ENCODE measurements at regions not wholly inside any gene's neighbourhood (a gene's known extent, or its start where the extent isn't known, plus 50 kb on each side); places are given as distances from the start of the nearest gene placed in this dataset.

- intact Hi-C loops (cut with DNase I; ENCODE audit: low total_unique reads): no loop called here
- no peaks in the 10 kb centered on the region for H3K36me3 ChIP-seq
- H3K27ac ChIP-seq: no peak overlapping the region
- no peaks in the 10 kb centered on the region for H3K9me3 ChIP-seq
- H3K4me3 ChIP-seq: no peak overlapping the region
- TF ChIP-seq POLR2A (IDR thresholded peaks at IDR 0.05) (no peak), POLR2AphosphoS5 (IDR thresholded peaks at IDR 0.05) (no peak), CTCF (IDR thresholded peaks at IDR 0.05 in 8 of 11, conservative IDR thresholded peaks at IDR 0.05 in 3 of 11) (no peak)
- DNase-seq: no peak
- H3K4me1 ChIP-seq: peaks cover 0 to 21% (median 8%) of the 10 kb centered on the region in 6 donors
- peaks cover 0 to 44% (median 0%) of the 10 kb centered on the region in 7 donors for H3K27me3 ChIP-seq (replicated peaks in 1 of 7)
- 60 to 68% (median 65%) methylated on average over 10 to 12 of the region's 12 CpGs for WGBS, 5 donors
These were observed 239.4 kb upstream of the POU3F1 start for GRCh38 chr1:38285807-38286530.

- TF ChIP-seq POLR2A (IDR thresholded peaks at IDR 0.05) (no peak), POLR2AphosphoS5 (IDR thresholded peaks at IDR 0.05) (no peak), CTCF (IDR thresholded peaks at IDR 0.05 in 8 of 11, conservative IDR thresholded peaks at IDR 0.05 in 3 of 11) (no peak)
- DNase-seq: no peak
- no peak overlapping the region for H3K27ac ChIP-seq
- 57 to 79% (median 61%) methylated on average over 2 to 5 of the region's 5 CpGs for WGBS, 5 donors
- H3K4me1 ChIP-seq: peaks cover 0 to 21% (median 8%) of the 10 kb centered on the region in 6 donors
- H3K36me3 ChIP-seq: no peaks in the 10 kb centered on the region
- no peak overlapping the region for H3K4me3 ChIP-seq
- peaks cover 0 to 44% (median 0%) of the 10 kb centered on the region in 7 donors for H3K27me3 ChIP-seq (replicated peaks in 1 of 7)
- intact Hi-C loops (cut with DNase I; ENCODE audit: low total_unique reads): no loop called here
- H3K9me3 ChIP-seq: peaks cover 0 to 5% (median 1%) of the 10 kb centered on the region in 8 donors
These were observed 238.4 kb upstream of the POU3F1 start for GRCh38 chr1:38284953-38285352.

DNA sequence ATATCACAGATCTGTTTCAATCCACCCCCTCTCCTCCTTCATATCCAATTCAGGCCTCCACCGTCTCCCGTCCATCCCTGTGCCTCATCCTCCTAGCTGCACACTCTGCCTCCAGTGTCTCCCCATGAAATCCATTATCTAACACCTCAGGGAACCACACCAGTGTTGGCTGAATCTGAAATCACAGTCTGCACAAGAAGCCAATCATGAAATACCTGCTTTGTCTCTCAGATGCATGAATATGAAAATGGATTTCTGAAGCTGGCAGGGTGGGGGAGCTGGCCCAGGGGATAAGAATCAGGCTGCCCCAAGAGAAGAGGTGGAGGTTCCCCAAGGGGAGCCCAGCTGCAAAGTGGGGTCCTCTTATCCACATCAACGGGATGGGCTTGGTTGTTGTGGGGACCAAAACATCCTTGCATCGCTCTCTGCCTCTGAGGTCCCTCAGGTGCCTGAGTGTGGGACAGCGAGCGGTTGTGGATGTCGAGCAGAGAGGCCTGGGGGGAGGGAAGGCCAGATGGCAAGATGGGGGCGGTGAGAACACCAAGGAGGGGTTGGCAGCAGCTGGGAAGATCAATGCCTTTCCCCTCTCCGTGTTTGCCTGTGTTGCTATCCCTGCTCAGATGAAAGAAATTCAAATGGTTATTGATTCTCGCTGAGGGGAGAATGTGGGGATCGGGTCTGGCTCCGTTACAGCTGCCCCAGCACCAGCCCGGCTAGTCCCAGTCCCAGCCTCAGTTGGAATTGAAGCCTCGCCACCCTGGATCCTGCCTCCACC lies 237.3 kb upstream of the POU3F1 start:
- Histone ChIP-seq H3K27ac (no peak overlapping the region), H3K4me1 (peaks cover 0 to 21% (median 8%) of the 10 kb centered on the region in 6 donors), H3K4me3 (no peak overlapping the region), H3K27me3 (replicated peaks in 1 of 7) (peaks cover 0 to 36% (median 0%) of the 10 kb centered on the region in 7 donors), H3K36me3 (no peaks in the 10 kb centered on the region), H3K9me3 (peaks cover 0 to 16% (median 12%) of the 10 kb centered on the region in 8 donors)
- 67 to 80% (median 71%) methylated on average over 14 of the region's 14 CpGs for WGBS, 5 donors
- intact Hi-C loops (cut with DNase I; ENCODE audit: low total_unique reads): no loop called here
- TF ChIP-seq CTCF (IDR thresholded peaks at IDR 0.05 in 8 of 11, conservative IDR thresholded peaks at IDR 0.05 in 3 of 11) (no peak), POLR2AphosphoS5 (IDR thresholded peaks at IDR 0.05) (no peak), POLR2A (IDR thresholded peaks at IDR 0.05) (no peak)
- DNase-seq: no peak

- H3K36me3 ChIP-seq: no peaks in the 10 kb centered on the region
- peaks cover 0 to 29% (median 25%) of the 10 kb centered on the region in 8 donors for H3K9me3 ChIP-seq
- TF ChIP-seq POLR2A (IDR thresholded peaks at IDR 0.05): no peak
- no peak for TF ChIP-seq POLR2AphosphoS5 (IDR thresholded peaks at IDR 0.05)
- TF ChIP-seq CTCF (IDR thresholded peaks at IDR 0.05 in 8 of 11, conservative IDR thresholded peaks at IDR 0.05 in 3 of 11): no peak
- H3K27ac ChIP-seq: no peak overlapping the region
- no peak overlapping the region for H3K4me3 ChIP-seq
- intact Hi-C loops (cut with DNase I; ENCODE audit: low total_unique reads): no loop called here
- H3K27me3 ChIP-seq (replicated peaks in 1 of 7): peaks cover 0 to 37% (median 0%) of the 10 kb centered on the region in 7 donors
- DNase-seq: no peak
- H3K4me1 ChIP-seq: peaks cover 0 to 8% (median 0%) of the 10 kb centered on the region in 6 donors
These were observed 232.6 kb upstream of the POU3F1 start for GRCh38 chr1:38279148-38279547.

All from spleen (tissue), 11 donors.